ENCODE measurements at regions not wholly inside any gene's neighbourhood (a gene's known extent, or its start where the extent isn't known, plus 50 kb on each side); places are given as distances from the start of the nearest gene placed in this dataset.

DNA sequence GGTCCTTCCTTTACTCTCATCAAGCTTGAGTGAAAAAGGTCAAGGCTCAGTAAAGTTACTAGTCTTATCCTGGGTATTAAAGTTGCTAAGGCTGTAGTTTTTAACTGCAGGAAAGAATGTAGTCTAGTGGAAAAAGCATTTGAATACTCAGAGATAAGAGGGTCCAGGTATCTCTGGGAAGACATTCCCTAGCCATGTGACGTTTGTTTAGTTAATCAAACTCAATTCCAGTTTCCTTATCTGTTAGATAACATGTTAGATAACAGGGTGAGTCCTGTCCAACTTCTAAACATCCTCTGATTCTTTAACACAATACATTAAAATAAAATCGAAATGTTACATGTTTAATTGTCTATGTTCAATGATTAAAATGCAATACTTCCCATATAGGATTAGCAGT is 720.7 kb upstream of the LMO3 start:
- TF ChIP-seq, protein P1, sequence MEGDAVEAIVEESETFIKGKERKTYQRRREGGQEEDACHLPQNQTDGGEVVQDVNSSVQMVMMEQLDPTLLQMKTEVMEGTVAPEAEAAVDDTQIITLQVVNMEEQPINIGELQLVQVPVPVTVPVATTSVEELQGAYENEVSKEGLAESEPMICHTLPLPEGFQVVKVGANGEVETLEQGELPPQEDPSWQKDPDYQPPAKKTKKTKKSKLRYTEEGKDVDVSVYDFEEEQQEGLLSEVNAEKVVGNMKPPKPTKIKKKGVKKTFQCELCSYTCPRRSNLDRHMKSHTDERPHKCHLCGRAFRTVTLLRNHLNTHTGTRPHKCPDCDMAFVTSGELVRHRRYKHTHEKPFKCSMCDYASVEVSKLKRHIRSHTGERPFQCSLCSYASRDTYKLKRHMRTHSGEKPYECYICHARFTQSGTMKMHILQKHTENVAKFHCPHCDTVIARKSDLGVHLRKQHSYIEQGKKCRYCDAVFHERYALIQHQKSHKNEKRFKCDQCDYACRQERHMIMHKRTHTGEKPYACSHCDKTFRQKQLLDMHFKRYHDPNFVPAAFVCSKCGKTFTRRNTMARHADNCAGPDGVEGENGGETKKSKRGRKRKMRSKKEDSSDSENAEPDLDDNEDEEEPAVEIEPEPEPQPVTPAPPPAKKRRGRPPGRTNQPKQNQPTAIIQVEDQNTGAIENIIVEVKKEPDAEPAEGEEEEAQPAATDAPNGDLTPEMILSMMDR (IDR thresholded peaks at IDR 0.05) = no peak
- no peak for TF ChIP-seq POLR2A (IDR thresholded peaks at IDR 0.05)
